ENCODE measurements at regions not wholly inside any gene's neighbourhood (a gene's known extent, or its start where the extent isn't known, plus 50 kb on each side); places are given as distances from the start of the nearest gene placed in this dataset.

GRCh38 chr10:34018784-34019183 is 684.3 kb upstream of the NRP1 start:
- H3K36me3 ChIP-seq, result no peaks in the 10 kb centered on the region
- no peak overlapping the region for H3K27ac ChIP-seq
- H3K4me3 ChIP-seq, result no peak overlapping the region
- TF ChIP-seq CTCF (IDR thresholded peaks at IDR 0.05), result no peak
- no peaks in the 10 kb centered on the region for H3K4me1 ChIP-seq
- H3K27me3 ChIP-seq, result no peaks in the 10 kb centered on the region
- H3K9me3 ChIP-seq, result no peaks in the 10 kb centered on the region
- no peak for DNase-seq (ENCODE audit: low spot score)

GRCh38 chr10:34018129-34018528 is 683.7 kb upstream of the NRP1 start:
- TF ChIP-seq CTCF (IDR thresholded peaks at IDR 0.05), result no peak
- DNase-seq (ENCODE audit: low spot score), result no peak
- H3K4me1 ChIP-seq, result no peaks in the 10 kb centered on the region
- no peaks in the 10 kb centered on the region for H3K27me3 ChIP-seq
- no peaks in the 10 kb centered on the region for H3K36me3 ChIP-seq
- H3K4me3 ChIP-seq, result no peak overlapping the region
- no peak overlapping the region for H3K27ac ChIP-seq
- H3K9me3 ChIP-seq, result no peaks in the 10 kb centered on the region

DNA sequence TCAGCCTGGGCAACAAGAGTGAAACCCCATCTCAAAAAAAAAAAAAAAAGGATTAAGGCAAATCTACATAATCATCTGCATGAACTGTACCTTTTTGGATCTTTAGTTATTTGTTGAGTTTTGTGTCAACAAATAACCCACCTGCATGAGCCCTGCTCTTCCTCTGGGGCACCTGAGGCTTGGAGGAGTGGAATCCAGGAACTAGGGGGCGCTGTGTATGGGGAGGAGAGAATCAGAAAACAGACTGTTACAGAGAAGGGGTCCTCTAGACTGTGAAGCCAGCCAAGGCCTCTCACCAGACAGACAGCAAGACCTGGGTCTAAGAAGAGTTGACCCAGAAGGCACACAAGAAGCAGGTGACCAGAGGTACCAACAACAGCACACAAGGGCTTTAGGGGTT is 682.8 kb upstream of the NRP1 start:
- Histone ChIP-seq H3K27me3 (no peaks in the 10 kb centered on the region), H3K4me3 (no peak overlapping the region), H3K4me1 (no peaks in the 10 kb centered on the region), H3K27ac (no peak overlapping the region), H3K36me3 (no peaks in the 10 kb centered on the region), H3K9me3 (no peaks in the 10 kb centered on the region)
- no peak for DNase-seq (ENCODE audit: low spot score)
- TF ChIP-seq CTCF (IDR thresholded peaks at IDR 0.05), result no peak

GRCh38 chr10:34016576-34016975 is 682.1 kb upstream of the NRP1 start:
- Histone ChIP-seq H3K27ac (no peak overlapping the region), H3K9me3 (no peaks in the 10 kb centered on the region), H3K36me3 (no peaks in the 10 kb centered on the region), H3K4me3 (no peak overlapping the region), H3K4me1 (no peaks in the 10 kb centered on the region), H3K27me3 (no peaks in the 10 kb centered on the region)
- no peak for TF ChIP-seq CTCF (IDR thresholded peaks at IDR 0.05)
- DNase-seq (ENCODE audit: low spot score), result no peak

GRCh38 chr10:34015700-34016099 is 681.2 kb upstream of the NRP1 start:
- H3K27ac ChIP-seq, result no peak overlapping the region
- no peaks in the 10 kb centered on the region for H3K36me3 ChIP-seq
- no peak overlapping the region for H3K4me3 ChIP-seq
- no peaks in the 10 kb centered on the region for H3K4me1 ChIP-seq
- H3K27me3 ChIP-seq, result no peaks in the 10 kb centered on the region
- no peaks in the 10 kb centered on the region for H3K9me3 ChIP-seq
- no peak for TF ChIP-seq CTCF (IDR thresholded peaks at IDR 0.05)
- DNase-seq (ENCODE audit: low spot score), result no peak

- TF ChIP-seq CTCF (IDR thresholded peaks at IDR 0.05), result no peak
- H3K4me1 ChIP-seq, result no peaks in the 10 kb centered on the region
- no peaks in the 10 kb centered on the region for H3K36me3 ChIP-seq
- no peak overlapping the region for H3K4me3 ChIP-seq
- no peak overlapping the region for H3K27ac ChIP-seq
- H3K9me3 ChIP-seq, result no peaks in the 10 kb centered on the region
- no peak for DNase-seq (ENCODE audit: low spot score)
- no peaks in the 10 kb centered on the region for H3K27me3 ChIP-seq
Observed at GRCh38 chr10:34013235-34013634, 678.8 kb upstream of the NRP1 start.

Data from right atrium auricular region (tissue), 2 donors.